Renal cortex interstitium (tissue), 11 donors: ENCODE measurements at regions not wholly inside any gene's neighbourhood (a gene's known extent, or its start where the extent isn't known, plus 50 kb on each side); places are given as distances from the start of the nearest gene placed in this dataset.
"Not testable (repeated sequence)": the region's sequence is repeated elsewhere in the genome, so short reads cannot be mapped to it uniquely, and the experiment has no call there.

Experiments used
- DNase-seq, 11 donors: peaks; one replicate each; pipeline ENCODE4 v3.0.0-alpha.2; 2013; ENCODE audit warnings: low read depth in 9 of 11, low spot score in 4 of 11; ENCODE audit errors: extremely low read depth in 1 of 11

DNA sequence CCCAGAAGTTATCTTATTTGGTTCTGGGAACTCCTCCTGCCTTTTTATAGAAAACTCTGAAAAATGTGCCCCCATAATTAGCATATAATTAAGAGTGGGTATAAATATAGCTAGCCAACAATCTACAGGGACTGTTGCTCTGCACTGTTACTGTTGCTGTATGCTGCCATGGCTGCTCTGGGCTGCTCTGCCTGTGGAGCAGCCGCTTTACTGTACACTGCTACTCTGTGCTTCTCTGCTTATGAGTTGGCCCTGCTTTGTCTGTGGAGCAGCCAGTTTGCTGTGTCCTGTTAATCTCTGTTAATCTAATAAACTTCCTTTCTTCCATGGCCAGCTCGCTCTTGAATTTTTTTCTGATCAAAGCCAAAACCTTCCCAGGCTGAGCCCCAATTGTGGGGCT lies 2244.0 kb upstream of the ACO1 start:
- DNase-seq = no peak

DNA sequence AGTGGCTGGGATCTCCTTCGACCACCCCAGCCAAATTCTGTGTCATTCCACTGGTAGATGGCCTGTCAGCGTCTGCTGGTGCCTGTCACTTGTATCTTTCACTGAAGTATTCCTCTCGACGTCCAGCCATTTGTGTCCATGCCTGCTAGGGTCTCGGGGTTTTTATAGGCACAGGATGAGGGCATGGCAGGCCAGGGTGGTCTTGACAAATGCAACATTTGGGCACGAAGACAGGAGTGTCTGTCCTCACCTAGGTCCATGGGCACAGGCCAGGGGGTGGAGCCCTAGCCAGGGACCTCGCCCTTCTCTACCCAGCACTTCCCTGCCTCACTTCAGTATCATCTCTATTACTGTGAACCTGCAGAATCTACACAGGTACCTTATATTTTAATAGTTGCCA lies 2223.9 kb upstream of the ACO1 start:
- no peak for DNase-seq

DNA sequence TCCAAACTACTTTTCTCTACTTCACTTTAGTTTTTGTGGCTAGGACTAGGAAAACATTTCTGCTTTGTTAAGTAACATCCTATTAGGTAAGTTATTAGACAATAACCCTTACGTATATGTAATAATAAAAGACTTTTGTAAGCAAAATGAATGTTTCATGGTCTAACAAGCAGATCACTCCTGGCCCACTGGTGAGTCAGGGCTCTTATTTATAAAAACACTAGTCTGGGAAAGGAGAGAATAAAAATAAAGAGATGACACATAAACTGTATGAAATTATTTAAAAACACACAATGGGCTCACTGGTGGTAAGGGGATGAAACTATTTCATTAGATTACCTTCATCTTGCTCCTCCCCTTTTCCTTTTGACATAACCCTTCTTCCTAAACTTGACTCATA lies 2212.2 kb upstream of the ACO1 start:
- DNase-seq = no peak

DNA sequence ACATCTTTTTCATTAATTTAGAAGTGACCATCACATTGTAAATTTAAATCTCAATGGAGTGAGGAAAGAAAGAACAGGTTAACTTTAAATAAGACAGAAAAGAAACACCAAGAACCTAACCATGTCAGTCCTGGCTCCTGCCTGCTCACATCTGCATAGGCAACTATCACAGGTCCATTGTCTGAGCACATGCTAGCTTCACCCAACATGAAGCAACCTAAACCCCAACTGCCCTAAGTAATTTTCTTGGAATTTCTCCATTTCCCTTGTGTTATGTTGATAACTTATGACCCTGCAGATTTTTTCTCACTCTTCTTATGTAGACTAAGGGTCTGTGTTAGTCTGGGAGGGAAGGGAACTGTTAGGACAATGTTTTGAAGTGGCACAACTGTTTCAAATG lies 2205.8 kb upstream of the ACO1 start:
- no peak for DNase-seq

DNA sequence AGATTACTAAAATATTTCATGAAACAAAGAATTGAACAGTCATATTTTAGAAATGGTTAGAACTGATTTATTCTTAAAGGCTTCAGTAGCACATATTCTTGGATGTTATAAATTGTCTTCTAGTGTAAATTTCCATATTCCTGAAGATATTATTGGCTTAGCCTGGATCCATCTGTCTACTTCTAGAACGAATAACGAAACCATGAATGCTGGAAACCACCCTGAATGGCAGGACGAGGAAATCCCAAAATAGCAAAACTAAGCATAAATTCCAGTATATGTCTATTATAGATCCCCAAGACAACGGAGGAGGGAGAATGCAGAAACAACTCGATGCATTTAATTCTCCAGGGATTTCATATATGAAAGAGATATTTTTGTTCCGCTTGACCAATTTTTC lies 2191.0 kb upstream of the ACO1 start:
- DNase-seq = no peak

DNA sequence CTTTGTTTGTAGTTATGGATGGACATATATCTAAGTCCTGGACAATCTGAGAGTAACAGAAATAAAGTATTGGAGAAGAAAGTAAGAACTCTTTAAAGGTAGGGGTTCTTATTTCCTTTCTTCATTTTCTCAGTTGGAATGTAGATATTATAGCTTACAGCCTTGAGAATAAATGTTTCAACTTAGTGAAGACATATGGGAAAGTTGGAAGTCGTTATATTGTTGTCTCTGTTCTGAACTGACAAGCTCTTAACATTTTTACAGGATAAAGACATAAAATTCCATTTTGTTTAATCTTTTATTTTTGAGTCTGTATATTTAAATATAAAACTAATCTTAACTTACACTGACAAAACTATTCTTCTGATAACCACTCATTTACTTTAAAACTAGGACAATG lies 2187.5 kb upstream of the ACO1 start:
- DNase-seq = no peak

DNA sequence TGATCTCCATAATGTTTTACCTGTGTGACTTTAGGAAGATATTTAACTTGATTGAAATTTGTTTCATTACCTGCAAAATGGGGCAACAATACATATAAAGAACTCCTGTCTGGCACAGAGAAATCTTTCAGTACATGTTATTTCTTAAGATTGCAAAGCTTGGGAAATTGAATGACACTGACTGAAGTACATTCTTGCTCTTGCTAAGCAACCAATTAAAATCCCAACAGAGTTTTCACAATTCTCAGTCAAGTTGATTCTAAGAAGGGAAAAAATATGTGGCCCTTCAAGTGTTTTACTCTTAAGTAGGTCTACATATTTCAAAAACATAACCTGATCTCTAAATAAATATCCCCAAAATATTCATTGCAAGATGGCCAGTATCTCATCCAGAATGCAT lies 2187.0 kb upstream of the ACO1 start:
- no peak for DNase-seq

DNA sequence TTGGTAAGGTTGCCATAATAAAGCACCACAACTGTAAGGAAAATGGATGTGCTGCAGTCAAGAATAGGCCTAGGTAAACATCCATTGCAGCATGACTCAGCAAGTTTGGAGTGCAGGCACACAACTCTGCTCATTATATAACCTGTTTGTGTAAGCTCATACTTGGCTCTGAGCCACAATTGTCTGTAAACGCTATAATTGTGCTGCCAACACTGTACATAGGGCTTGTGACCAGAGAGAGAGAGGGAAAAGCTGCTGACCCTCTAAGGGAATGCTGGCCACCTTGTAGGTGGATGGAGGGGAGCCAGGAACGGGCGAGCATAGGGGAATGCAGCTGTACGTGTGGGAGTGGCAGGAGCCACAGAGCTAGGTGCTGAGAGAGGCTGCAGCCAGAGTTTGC lies 2186.5 kb upstream of the ACO1 start:
- DNase-seq = no peak

DNA sequence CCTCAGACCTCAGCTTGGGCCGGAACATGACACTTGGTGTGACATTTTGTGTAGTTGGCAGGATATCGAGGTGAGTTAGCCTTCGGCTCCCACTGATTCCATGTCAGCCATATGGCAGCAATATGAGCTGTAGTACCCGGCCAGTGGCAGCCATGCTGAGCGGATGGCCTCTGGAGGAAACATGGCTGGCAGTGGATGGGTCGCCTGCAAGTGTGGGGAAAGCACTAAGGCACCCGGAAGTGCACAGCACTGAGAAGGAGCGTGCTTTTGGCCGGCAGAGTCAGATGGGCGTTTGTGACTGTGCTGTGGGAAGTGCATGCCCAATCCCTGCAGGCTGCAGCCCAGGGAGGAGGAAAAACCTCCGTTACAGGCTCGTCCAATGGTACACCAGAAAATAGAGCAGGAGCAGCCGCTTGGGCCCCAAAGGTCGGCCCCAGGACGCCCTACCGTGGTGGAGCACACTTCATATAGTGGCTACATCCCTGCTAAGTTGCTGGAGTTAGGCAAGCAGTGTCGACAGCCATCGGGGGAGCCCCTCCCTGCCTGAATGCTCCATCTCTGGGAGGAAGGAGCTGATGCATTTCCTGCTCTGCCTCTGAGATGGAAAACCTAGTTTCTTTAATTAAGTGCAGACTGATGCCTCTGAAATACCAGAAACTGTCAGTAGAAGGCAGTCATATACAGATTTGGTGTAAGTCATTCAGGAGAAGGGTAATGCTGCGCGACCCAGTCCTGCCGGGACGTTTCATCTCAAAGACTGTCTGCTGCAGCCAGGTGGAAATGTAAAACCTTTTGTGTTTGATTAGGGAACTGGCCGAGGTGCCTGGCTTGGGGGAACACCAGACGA lies 2185.8 kb upstream of the ACO1 start:
- DNase-seq = no peak

DNA sequence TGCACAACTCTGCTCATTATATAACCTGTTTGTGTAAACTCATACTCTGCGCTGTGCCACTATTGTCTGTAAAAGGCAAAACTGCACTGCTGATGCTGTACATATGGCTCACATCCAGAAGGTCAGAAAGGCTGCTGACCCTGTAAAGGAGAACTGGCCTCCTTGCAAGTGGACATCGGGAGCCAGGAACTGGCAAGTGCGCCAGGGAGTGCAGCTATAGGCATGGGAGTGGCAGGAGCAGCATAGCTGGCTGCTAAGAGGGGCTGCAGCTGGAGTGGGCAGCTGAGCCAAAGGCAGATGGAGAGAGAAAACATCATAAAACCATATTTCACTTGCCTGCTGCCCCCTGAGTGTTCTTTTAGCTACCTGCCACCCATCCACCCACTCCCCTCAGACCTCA lies 2183.4 kb upstream of the ACO1 start:
- no peak for DNase-seq

DNA sequence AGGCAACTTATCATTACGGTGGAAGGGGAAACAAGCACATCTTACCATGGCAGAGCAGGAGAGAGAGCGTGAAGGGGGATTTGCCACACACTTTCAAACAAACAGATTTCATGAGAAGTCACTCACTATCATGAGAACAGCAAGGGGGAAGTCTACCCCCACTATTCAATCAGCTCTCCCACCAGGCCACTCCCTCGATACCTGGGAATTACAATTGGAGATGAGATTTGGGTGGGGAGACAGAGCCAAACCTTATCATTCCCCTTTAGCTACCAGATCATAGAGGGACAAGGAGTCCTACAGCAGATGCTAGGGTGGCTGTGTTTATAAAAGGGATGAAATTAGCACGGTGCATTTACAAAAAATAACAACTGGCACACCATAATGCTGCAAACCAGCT lies 2149.4 kb upstream of the ACO1 start:
- no peak for DNase-seq

DNA sequence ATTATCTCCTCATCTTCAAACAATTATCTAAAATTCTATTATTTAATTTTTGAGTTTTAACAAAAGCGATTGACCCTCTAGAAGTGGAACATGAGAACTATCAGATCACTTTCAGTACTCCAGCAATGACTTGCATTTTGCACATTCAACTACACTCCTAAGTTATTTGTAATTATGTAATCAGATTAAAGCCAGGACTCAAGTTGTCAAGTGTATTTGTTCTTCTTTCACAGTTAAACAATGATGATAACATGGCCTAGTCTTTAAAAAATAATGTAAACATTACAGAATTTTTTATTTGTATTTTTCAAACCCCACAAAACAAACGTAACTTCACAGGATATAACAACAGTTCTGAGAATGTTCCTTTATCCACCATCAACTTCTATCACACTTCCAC lies 2148.9 kb upstream of the ACO1 start:
- no peak for DNase-seq

DNA sequence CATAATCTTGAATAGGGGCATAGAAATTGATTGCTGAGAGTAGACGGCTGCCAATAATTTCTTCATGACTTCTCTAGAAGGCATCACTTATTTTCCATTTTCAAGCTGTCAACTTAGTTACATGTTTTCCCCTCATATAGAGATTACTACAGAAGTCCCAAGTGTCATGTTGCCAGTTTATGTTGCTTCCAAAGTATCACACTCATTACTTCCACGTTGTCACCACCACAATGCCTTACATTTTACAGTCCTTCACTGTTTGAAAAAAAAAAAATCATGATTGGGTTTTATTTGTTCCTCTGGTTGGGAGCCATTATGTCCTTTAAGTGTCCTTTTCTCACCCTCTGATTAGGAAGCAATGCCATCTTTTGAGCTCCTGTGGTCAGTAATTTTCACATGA lies 2144.6 kb upstream of the ACO1 start:
- no peak for DNase-seq

DNA sequence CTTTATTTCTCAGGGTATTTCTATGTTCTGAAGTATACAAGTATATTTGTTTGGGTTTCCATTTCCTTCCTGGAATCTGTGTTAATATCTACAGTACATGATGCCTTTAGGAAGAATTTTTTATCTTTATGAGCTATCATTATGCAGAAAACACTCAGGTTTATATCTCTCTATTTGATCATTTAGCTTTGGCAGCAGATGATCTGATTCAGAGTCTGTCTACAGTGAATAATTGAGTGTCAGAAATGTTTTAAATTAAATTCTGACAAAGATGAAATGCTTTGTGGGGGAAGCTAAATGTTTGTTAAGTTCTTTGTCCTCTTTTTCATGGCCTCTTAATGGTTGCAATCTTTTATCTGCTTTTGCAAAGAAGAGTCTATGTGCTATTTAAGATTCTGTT lies 2141.0 kb upstream of the ACO1 start:
- DNase-seq = no peak

DNA sequence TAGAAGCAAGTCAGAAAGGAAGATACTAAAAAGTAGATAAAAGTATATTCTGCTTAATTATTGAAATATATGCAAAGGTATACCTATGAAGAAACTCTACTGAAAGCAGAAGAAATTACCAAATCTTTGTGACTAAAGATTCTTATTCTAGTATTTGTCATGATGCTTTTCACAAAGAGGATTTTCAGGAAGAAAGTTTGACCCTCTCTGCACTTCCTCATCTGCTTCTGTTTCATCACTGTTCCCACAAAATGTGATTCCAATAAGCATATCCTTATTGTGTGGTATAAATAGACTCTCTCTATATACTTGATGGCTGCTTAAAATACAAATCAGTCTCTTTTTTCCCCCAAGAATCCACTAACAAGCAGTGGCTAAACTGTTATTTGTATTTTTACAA lies 2139.6 kb upstream of the ACO1 start:
- no peak for DNase-seq

DNA sequence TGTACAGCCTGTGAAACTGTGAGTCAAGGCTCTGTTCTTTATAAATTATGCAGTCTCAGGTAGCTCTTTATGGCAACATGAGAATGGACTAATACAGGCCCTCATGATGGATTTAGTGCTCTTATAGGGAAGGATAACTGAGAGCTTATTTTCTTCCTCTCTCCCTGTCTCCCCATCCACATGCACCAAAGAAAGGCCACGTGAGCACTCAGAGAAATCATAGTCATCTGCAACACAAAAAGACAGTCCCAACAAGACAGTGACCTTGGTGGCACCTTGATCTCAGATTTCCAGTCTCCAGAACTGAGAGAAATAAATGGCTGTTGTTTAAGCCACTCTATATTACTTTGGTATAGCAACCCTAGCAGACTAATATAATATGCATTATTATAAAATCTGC lies 2133.6 kb upstream of the ACO1 start:
- DNase-seq = no peak

DNA sequence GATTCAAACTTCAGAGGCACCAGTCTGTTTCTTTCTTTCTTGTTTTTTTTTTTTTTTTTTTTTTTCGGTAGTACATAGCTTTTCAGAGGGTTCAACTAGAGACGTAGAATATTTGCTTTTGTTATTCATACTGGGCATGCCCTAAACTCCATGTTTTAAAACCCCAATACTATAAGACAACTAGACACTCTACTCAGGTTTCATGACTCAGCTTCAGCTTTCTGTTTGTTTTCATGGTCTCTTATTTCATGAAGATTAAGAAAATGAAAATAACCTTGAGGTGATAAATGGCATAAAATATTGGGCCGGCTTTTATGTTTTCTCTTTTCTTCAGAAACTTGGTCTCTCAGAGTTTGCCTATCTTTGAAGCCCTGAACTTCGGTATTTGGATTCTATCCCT lies 2126.3 kb upstream of the ACO1 start:
- DNase-seq = no peak

DNA sequence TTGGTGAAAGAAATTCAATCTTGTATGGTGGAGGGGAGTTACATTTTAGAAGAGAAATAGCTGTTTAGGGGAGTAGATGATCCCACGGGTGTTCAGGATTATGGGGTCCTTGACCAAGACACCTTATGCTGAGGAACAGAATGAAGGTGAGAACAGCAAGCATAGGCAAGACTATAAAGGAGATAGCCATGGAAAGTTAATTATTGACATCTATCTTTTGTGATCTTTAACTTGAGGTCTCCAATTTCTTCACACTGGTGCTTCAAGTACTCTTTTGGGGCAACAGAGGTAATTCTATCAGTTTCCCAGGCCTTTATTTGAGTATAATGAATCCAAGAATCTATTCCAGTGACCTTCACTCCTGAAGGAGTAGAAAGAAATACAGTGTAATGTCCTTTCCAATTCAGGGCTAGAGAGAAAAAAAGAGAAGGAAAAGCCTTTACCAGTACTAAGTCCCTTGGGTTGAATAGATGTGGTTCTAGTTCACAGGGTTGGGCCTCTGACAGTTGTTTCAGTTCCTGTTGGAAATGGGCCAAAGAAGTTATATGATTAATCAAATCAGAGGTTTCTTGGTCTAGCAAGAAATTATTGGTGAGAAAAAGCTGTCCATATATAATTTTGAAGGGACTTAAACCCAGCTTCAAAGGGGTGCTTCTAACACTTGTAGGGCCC lies 2104.1 kb upstream of the ACO1 start:
- no peak for DNase-seq

DNA sequence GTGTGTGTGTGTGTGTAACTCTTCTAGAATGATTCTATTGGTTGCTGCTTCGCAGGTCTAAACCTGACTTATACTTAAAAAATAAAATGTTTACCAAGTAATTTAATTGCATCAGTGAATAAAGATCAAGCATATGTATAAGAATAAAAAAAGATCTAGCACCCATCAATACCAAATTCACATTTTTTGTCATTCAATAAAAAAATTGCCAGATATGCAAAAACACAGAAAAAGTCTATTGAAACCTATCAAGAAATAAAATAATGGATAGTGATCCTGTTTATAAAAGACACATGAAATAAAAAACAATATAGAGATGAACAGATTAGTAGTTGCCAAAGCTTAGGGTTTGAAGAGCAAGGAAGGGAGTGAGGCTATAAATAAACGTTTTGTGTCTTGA lies 2095.0 kb upstream of the ACO1 start:
- no peak for DNase-seq

DNA sequence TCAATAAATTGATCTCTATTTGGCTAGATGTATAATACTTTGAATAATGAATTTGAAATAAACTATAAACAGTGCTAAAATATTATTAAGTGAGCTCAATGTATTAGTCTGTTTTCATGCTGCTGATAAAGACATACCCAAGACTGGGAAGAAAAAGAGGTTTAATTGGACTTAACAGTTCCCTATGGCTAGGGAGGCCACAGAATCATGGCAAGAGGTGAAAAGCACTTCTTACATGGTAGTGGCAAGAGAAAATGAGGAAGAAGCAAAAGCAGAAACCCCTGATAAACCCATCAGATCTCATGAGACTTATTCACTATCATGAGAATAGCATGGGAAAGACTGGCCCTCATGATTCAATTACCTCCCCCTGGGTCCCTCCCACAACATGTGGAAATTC lies 2092.4 kb upstream of the ACO1 start:
- DNase-seq = not testable (repeated sequence)

DNA sequence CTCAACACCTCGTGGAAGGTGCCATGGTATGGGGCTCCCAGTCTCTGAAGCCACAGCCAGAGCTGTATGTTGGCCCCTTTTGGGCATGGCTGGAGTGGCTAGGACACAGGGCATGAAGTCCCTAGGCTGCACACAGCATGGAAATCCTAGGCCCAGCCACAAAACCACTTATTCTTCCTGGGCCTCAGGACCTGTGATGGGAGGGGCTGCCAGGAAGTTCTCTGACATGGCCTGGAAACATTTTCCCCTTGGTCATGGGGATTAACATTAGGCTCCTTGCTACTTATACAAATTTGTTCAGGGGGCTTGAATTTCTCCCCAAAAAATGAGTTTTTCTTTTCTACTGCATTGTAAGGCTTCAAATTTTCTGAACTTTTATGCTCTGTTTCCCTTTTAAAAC lies 2091.2 kb upstream of the ACO1 start:
- no peak for DNase-seq
